Activated naive CD4-positive, alpha-beta T cell treated with anti-CD3 and anti-CD28 coated beads, Interleukin-2, amount 50 U/mL, for 72 hours (primary cell): ENCODE measurements at regions not wholly inside any gene's neighbourhood (a gene's known extent, or its start where the extent isn't known, plus 50 kb on each side); places are given as distances from the start of the nearest gene placed in this dataset.

Experiments
- ATAC-seq, 2 donors: fragments of 150-1000 bp; cut with Tn5 transposase; 2 replicates each; pipeline ENCODE4 v1.10.0; 2021; ENCODE audit warnings: mild to moderate bottlenecking in 2 of 2, moderate library complexity in 2 of 2
- DNase-seq, 2 donors: peaks; one replicate each; pipeline ENCODE4 v3.0.0; 2021 to 2022; ENCODE audit warnings: low spot score in 2 of 2
- H3K27ac Mint-ChIP-seq, 2 donors: one replicate each; pipeline ENCODE4 v1.8.0; 2022; ENCODE audit warnings: mild to moderate bottlenecking in 2 of 2, mixed read lengths in 2 of 2
- H3K36me3 Mint-ChIP-seq, 2 donors: one replicate each; pipeline ENCODE4 v1.8.0; 2022; ENCODE audit warnings: mixed read lengths in 2 of 2
- H3K9me3 Mint-ChIP-seq, 2 donors: one replicate each; pipeline ENCODE4 v1.8.0; 2022; ENCODE audit warnings: mixed read lengths in 2 of 2

GRCh38 chr2:144586476-144586875 lies 66.6 kb upstream of the ZEB2 start:
- H3K27ac Mint-ChIP-seq, result no peak overlapping the region
- peaks cover 0 to 4% of the 10 kb centered on the region in 2 donors for H3K36me3 Mint-ChIP-seq
- DNase-seq (no peak), ATAC-seq (no peak)
- H3K9me3 Mint-ChIP-seq, result peaks cover 0 to 7% of the 10 kb centered on the region in 2 donors

DNA sequence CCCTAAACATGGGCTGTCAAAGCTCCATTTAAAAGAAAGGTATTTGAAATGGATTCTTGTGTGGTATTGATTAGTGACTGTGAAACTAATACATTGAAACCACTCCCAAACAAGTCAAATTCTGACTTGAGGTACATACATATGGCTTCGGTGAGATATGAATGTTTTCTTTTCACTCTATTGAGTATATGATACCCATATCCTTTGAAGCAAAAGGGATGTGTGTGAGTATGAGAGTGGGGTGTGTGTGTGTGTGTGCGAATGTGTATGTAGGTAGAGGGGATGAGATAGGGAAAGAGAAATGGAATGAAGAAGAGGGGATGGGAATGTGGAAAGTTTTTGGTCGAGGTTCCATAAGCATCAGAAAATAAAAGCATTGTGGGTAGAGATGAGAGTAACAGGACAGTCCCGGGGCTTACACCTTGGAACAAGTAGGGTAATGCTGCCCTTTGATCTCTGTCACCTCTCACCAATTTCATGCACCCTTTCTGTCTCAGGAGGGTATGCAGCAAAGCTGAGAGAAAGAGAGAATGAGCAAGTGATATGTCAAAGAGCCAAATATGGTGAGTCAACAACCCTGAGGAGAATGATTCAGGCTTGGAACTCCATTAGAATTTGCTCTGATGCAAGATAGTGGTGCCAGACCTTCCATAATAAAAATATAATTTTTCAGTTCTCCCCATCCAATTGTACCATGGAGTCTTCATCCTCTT lies 64.0 kb upstream of the ZEB2 start:
- H3K27ac Mint-ChIP-seq, result no peak overlapping the region
- ATAC-seq, result peak; percentile 87 to 91
- H3K9me3 Mint-ChIP-seq, result peaks cover 0 to 7% of the 10 kb centered on the region in 2 donors
- peak in 1 of 2 donors; percentile 12 for DNase-seq
- H3K36me3 Mint-ChIP-seq, result peaks cover 0 to 4% of the 10 kb centered on the region in 2 donors

GRCh38 chr2:144583381-144583729 lies 63.4 kb upstream of the ZEB2 start:
- H3K9me3 Mint-ChIP-seq, result peaks cover 0 to 7% of the 10 kb centered on the region in 2 donors
- no peak overlapping the region for H3K27ac Mint-ChIP-seq
- no peak for ATAC-seq

DNA sequence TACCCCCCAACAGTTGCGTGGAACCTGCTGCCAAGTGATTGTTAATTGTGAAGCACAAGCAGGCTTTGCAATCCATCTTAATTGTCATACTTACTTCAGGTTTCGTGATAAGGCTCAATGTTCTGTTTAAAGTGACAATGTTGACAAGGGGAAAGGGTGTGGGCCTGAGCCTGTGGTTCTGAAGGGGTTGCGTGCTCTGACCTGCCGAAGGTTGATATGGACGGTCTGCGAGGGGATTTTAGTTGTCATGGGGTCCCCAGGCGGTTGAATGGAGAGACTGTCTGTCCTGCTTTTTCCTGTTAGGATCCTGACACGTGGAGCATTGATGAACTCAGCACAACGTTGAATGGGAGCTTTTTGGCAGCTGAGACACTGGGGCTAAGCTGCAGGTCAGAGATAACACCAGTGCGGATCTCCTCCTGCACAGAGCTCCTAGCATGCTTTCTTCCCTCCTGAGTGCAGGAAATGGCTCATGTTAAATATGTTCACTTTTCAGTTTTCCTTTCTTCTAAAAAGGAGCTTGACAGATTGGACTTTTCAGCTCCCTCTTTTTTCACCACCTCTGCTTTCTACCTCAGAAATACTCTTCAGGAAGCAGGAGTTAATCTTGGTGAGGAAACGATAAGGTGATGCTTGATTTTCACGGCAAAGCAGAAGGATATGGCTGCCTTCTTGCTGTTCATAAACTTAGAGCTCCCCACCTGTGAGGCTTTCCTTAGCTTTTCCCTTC lies 62.9 kb upstream of the ZEB2 start:
- DNase-seq (no peak), ATAC-seq (no peak)
- H3K27ac Mint-ChIP-seq, result no peak overlapping the region
- H3K36me3 Mint-ChIP-seq, result peaks cover 0 to 4% of the 10 kb centered on the region in 2 donors
- peaks cover 0 to 7% of the 10 kb centered on the region in 2 donors for H3K9me3 Mint-ChIP-seq

More at GRCh38 chr2:144583381-144583729, 63.4 kb upstream of the ZEB2 start:
- peaks cover 0 to 4% of the 10 kb centered on the region in 2 donors for H3K36me3 Mint-ChIP-seq
- DNase-seq, result no peak

- DNase-seq (no peak), ATAC-seq (no peak)
- H3K9me3 Mint-ChIP-seq, result peaks cover 0 to 7% of the 10 kb centered on the region in 2 donors
- H3K36me3 Mint-ChIP-seq, result no peaks in the 10 kb centered on the region
- no peak overlapping the region for H3K27ac Mint-ChIP-seq
Measured at GRCh38 chr2:144580521-144581161, 60.7 kb upstream of the ZEB2 start.

- Mint-ChIP-seq H3K27ac (peak overlapping the region in 1 of 2 donors; percentile 72), H3K36me3 (no peaks in the 10 kb centered on the region), H3K9me3 (peaks cover 0 to 7% of the 10 kb centered on the region in 2 donors)
- DNase-seq (no peak), ATAC-seq (no peak)
Measured at GRCh38 chr2:144579556-144579955, 59.6 kb upstream of the ZEB2 start.

DNA sequence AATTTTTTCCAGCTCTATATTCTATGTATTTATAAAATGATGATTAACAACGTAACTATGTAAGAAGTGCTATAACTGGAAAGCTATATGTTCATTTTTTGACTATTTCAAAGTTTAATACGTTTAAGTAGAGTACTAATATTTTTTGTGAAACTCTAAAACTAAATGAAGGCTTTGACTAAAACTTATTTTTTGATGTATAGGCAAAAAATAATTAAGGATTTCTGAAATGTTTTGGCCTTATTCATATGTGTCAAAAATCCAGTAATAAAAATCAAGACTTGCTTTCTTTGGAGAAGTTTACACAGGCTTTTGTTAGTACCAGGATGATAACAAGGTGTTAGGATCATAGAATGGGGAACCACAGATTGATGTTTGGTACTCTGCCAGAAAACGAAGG lies 58.2 kb upstream of the ZEB2 start:
- DNase-seq, result no peak
- Mint-ChIP-seq H3K9me3 (peaks cover 0 to 3% of the 10 kb centered on the region in 2 donors), H3K36me3 (no peaks in the 10 kb centered on the region), H3K27ac (no peak overlapping the region)
- ATAC-seq, result no peak

GRCh38 chr2:144572977-144573376 lies 53.1 kb upstream of the ZEB2 start:
- H3K9me3 Mint-ChIP-seq, result peaks cover 0 to 3% of the 10 kb centered on the region in 2 donors
- no peaks in the 10 kb centered on the region for H3K36me3 Mint-ChIP-seq
- DNase-seq (no peak), ATAC-seq (peak; percentile 31 to 89)
- H3K27ac Mint-ChIP-seq, result no peak overlapping the region

- ATAC-seq (no peak), DNase-seq (no peak)
- H3K36me3 Mint-ChIP-seq, result no peaks in the 10 kb centered on the region
- H3K9me3 Mint-ChIP-seq, result peaks cover 0 to 3% of the 10 kb centered on the region in 2 donors
- H3K27ac Mint-ChIP-seq, result no peak overlapping the region
Measured at GRCh38 chr2:144571770-144572169, 51.9 kb upstream of the ZEB2 start.

DNA sequence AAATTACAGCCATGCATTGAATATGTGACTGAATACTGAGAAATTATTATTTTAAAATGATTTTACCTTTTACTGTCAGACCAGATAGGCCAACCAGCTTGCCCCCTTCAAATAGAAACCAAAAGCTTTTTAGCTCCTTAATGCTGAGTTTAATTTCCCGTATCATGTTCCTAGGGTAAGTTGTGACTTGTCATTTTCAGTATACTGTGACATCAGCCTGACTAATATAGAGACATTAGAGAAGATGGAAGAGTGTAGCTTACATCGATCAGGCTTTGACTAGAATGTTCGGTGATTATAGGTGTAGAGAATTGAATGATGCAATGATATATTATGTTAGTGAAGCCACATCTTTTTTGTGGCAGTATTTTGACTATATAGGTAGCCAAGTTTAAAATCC lies 50.6 kb upstream of the ZEB2 start:
- ATAC-seq, result peak; percentile 37 to 82
- no peak for DNase-seq
- no peaks in the 10 kb centered on the region for H3K36me3 Mint-ChIP-seq
- H3K27ac Mint-ChIP-seq, result no peak overlapping the region
- peaks cover 0 to 1% of the 10 kb centered on the region in 2 donors for H3K9me3 Mint-ChIP-seq
